K562 (cell line): ENCODE measurements at regions not wholly inside any gene's neighbourhood (a gene's known extent, or its start where the extent isn't known, plus 50 kb on each side); places are given as distances from the start of the nearest gene placed in this dataset.
A peak's percentile ranks its signal among the peaks of the same experiment; 100 is the strongest.

Source experiments
- ATAC-seq: fragments of 200-7000 bp; cut with Tn5 transposase; 3 replicates; pipeline ENCODE4 v1.9.1; 2020; ENCODE audit warnings: moderate library complexity
- BruUV-seq: library from RNA; stranded (reverse); fragments of 400-500 nt; replicated peaks from 2 replicates; lab custom pipeline; 2021; lab: Mats Ljungman, UMichigan
- CTCF ChIA-PET: fragments of 300-600 bp; formaldehyde crosslinking; extraction: SDS; loops from one replicate; lab custom pipeline; 2021; ENCODE audit warnings: low intra/inter-chr PET ratio; lab: Yijun Ruan, JAX
- POLR2A ChIA-PET: fragments of 300-600, 350-650 bp; sonication (Branson Sonifier 250); formaldehyde crosslinking; extraction: SDS; loops from one replicate; lab custom pipeline; 2021; ENCODE audit warnings: antibody characterized with exemption, inconsistent platforms; lab: Yijun Ruan, JAX
- DNase-seq, 4 experiments: peaks; one replicate each; pipeline versions ENCODE4 v3.0.0 to v3.0.0-alpha.2; 2011 to 2018; ENCODE audit warnings: low spot score in 3 of 4, mixed read lengths in 3 of 4; ENCODE audit errors: extremely low read depth in 1 of 4
- FAIRE-seq: peaks from 2 replicates; lab custom pipeline; 2011; peaks lifted over from hg19 to GRCh38; lab: Jason Lieb, UNC
- H2AFZ ChIP-seq: 2 replicates; pipeline ENCODE4 v1.6.0; 2011; ENCODE audit warnings: low read depth, low read length, control low read depth, inconsistent platforms
- H3K27ac ChIP-seq: fragments of 200-600 bp; 3 replicates; pipeline ENCODE4 v1.8.0; 2011; ENCODE audit warnings: low read depth, mild to moderate bottlenecking, control low read depth, inconsistent platforms, low read length, moderate library complexity, mixed read lengths; ENCODE audit errors: extremely low read depth
- H3K27me3 ChIP-seq, 2 experiments: fragments of 300-600 bp in 1 of 2; 2 replicates in 1 of 2; 3 replicates in 1 of 2; pipeline versions ENCODE4 v1.6.0 to v1.8.0; 2011; ENCODE audit warnings: inconsistent platforms in 2 of 2, low read length in 2 of 2, mild to moderate bottlenecking in 1 of 2, mixed read lengths in 1 of 2, moderate library complexity in 1 of 2; ENCODE audit not compliant: control insufficient read depth in 2 of 2, insufficient read depth in 2 of 2
- H3K36me3 ChIP-seq: fragments of 300-600 bp; 3 replicates; pipeline ENCODE4 v1.8.0; 2011; ENCODE audit warnings: mild to moderate bottlenecking, low read length, inconsistent platforms; ENCODE audit not compliant: control insufficient read depth, insufficient read depth
- H3K4me1 ChIP-seq, 2 experiments: fragments of 200-600 bp in 1 of 2; replicated peaks in 1 of 2; 2 replicates in 1 of 2; 3 replicates in 1 of 2; pipeline versions ENCODE4 v1.5.1 to v1.8.0; 2011; ENCODE audit warnings: inconsistent platforms in 2 of 2, low read length in 2 of 2, mild to moderate bottlenecking in 1 of 2, mixed read lengths in 1 of 2, moderate library complexity in 1 of 2; ENCODE audit not compliant: control insufficient read depth in 2 of 2, insufficient read depth in 2 of 2
- H3K4me2 ChIP-seq: 2 replicates; pipeline ENCODE4 v1.6.1; 2011; ENCODE audit warnings: low read length, control low read depth, inconsistent platforms, mixed read lengths; ENCODE audit not compliant: insufficient read depth
- H3K4me3 ChIP-seq: fragments of 200-600 bp; sonication (generic), shearing (Covaris generic); 2 replicates; pipeline ENCODE4 v1.5.1; 2016; ENCODE audit warnings: control low read depth, inconsistent platforms
- H3K79me2 ChIP-seq: fragments of 200-600 bp; 3 replicates; pipeline ENCODE4 v1.8.0; 2011; ENCODE audit warnings: low read length, inconsistent platforms; ENCODE audit not compliant: control insufficient read depth, insufficient read depth
- H3K9ac ChIP-seq, 2 experiments: 2 replicates each; pipeline versions ENCODE4 v1.6.0 to v1.6.1; 2011; ENCODE audit warnings: low read depth in 2 of 2, low read length in 2 of 2, control low read depth in 1 of 2, inconsistent platforms in 1 of 2, mild to moderate bottlenecking in 1 of 2, mixed read lengths in 1 of 2; ENCODE audit not compliant: insufficient read depth in 1 of 2
- H3K9me1 ChIP-seq: one replicate; pipeline ENCODE4 v1.6.0; 2011; ENCODE audit warnings: inconsistent platforms, mild to moderate bottlenecking, low read length, moderate library complexity; ENCODE audit not compliant: control insufficient read depth, insufficient read depth
- H3K9me3 ChIP-seq: replicated peaks from 2 replicates; pipeline ENCODE4 v1.5.1; 2011; ENCODE audit warnings: low read depth, low read length, inconsistent platforms; ENCODE audit not compliant: control insufficient read depth, insufficient read depth
- H4K20me1 ChIP-seq: replicated peaks from 2 replicates; pipeline ENCODE4 v1.6.1; 2011; ENCODE audit warnings: low read length, inconsistent platforms, mixed read lengths; ENCODE audit not compliant: control insufficient read depth, insufficient read depth
- CC2D1A ChIP-seq: fragments of 450-650 bp; IDR thresholded peaks from 2 replicates; pipeline ENCODE4 v1.6.1; 2017; ENCODE audit warnings: mild to moderate bottlenecking
- CTCFL ChIP-seq: IDR thresholded peaks from 2 replicates; pipeline ENCODE4 v1.6.1; 2011; ENCODE audit warnings: borderline replicate concordance, low read depth, mild to moderate bottlenecking, moderate library complexity, low read length; ENCODE audit not compliant: insufficient read depth, poor library complexity, severe bottlenecking
- KDM2B ChIP-seq: fragments of 250-450 bp; sonication (Bioruptor Pico); IDR thresholded peaks from 2 replicates; pipeline ENCODE4 v1.8.0; 2021; ENCODE audit warnings: mild to moderate bottlenecking, moderate library complexity
- NEUROD1 ChIP-seq: fragments of 150-350 bp; IDR thresholded peaks from 2 replicates; pipeline ENCODE4 v1.6.1; 2014; ENCODE audit warnings: borderline replicate concordance, low read length, low read depth; ENCODE audit not compliant: partially characterized antibody
- POU5F1 ChIP-seq: fragments of 150-350 bp; IDR thresholded peaks from 2 replicates; pipeline ENCODE4 v1.6.1; 2014; ENCODE audit warnings: borderline replicate concordance, low read length, low read depth, mild to moderate bottlenecking; ENCODE audit not compliant: partially characterized antibody
- RB1 ChIP-seq: fragments of 450-650 bp; IDR thresholded peaks from 2 replicates; pipeline ENCODE4 v1.6.1; 2017; ENCODE audit warnings: low read depth, mild to moderate bottlenecking
- ZNF644 ChIP-seq: fragments of 200-800 bp; sonication (Bioruptor generic); IDR thresholded peaks from 2 replicates; pipeline ENCODE4 v1.6.1; 2016; ENCODE audit warnings: low read depth, missing genetic modification characterization, missing compliant biosample characterization
- WGBS: fragments of 100-300 bp; shearing (Covaris generic); methylation state at CpG from one replicate; pipeline ENCODE4 v1.1.6; 2016; ENCODE audit warnings: low coverage, mixed read lengths; ENCODE audit not compliant: insufficient coverage; ENCODE audit errors: missing lambda C conversion rate; 5-methylcytosine and 5-hydroxymethylcytosine counted together
- in situ Hi-C: fragments of 300-500 bp; cut with MboI; formaldehyde crosslinking; loops from 4 replicates; pipeline ENCODE4 v1.15.0; 2018; ENCODE audit warnings: inconsistent platforms, mixed read lengths
- intact Hi-C: fragments of 100-400 bp; cut with micrococcal nuclease; formaldehyde crosslinking; loops from 2 replicates; pipeline ENCODE4 v1.14.2; 2022
- TF ChIP-seq, protein P1 (sequence below): fragments of 200-800 bp; sonication (Bioruptor generic); IDR thresholded peaks from 2 replicates; pipeline ENCODE4 v1.6.1; 2016; ENCODE audit warnings: missing genetic modification characterization, missing compliant biosample characterization
- TF ChIP-seq, protein P2 (sequence below): fragments of 150-350 bp; conservative IDR thresholded peaks from 2 replicates; pipeline ENCODE4 v1.6.1; 2014; ENCODE audit warnings: low read length
- TF ChIP-seq, protein P3 (sequence below): fragments of 250-450 bp; sonication (Bioruptor Pico); IDR thresholded peaks from 2 replicates; pipeline ENCODE4 v1.4.0; 2020

- FAIRE-seq (no peak), ATAC-seq (peak; percentile 83), DNase-seq (peak; percentile 12 to 62 (median 22))
- 26% methylated on average over 7 of the region's 8 CpGs for WGBS
- Histone ChIP-seq H3K79me2 (no peaks in the 10 kb centered on the region), H3K36me3 (no peaks in the 10 kb centered on the region), H4K20me1 (no peaks in the 10 kb centered on the region), H3K27ac (no peak overlapping the region), H2AFZ (peak overlapping the region; percentile 44; the same call in 1 of the 2 replicates), H3K4me2 (no peak overlapping the region), H3K9me1 (no peaks in the 10 kb centered on the region), H3K27me3 (no peaks in the 10 kb centered on the region), H3K4me1 (peaks cover under 1 to 5% of the 10 kb centered on the region in 2 experiments; a peak in 3 of 5 replicates), H3K9me3 (no peaks in the 10 kb centered on the region), H3K4me3 (no peak overlapping the region), H3K9ac (no peak overlapping the region)
- ChIA-PET CTCF (no interaction called here), POLR2A (no interaction called here)
- no TSS peak for BruUV-seq
- intact Hi-C loops (no loop called here), in situ Hi-C loops (loop anchor here (25.0 kb wide), 1 partner anchor 211 kb away; no protein-coding TSS in a partner anchor)
- TF ChIP-seq CC2D1A, result no peak
- TF ChIP-seq, protein P1, sequence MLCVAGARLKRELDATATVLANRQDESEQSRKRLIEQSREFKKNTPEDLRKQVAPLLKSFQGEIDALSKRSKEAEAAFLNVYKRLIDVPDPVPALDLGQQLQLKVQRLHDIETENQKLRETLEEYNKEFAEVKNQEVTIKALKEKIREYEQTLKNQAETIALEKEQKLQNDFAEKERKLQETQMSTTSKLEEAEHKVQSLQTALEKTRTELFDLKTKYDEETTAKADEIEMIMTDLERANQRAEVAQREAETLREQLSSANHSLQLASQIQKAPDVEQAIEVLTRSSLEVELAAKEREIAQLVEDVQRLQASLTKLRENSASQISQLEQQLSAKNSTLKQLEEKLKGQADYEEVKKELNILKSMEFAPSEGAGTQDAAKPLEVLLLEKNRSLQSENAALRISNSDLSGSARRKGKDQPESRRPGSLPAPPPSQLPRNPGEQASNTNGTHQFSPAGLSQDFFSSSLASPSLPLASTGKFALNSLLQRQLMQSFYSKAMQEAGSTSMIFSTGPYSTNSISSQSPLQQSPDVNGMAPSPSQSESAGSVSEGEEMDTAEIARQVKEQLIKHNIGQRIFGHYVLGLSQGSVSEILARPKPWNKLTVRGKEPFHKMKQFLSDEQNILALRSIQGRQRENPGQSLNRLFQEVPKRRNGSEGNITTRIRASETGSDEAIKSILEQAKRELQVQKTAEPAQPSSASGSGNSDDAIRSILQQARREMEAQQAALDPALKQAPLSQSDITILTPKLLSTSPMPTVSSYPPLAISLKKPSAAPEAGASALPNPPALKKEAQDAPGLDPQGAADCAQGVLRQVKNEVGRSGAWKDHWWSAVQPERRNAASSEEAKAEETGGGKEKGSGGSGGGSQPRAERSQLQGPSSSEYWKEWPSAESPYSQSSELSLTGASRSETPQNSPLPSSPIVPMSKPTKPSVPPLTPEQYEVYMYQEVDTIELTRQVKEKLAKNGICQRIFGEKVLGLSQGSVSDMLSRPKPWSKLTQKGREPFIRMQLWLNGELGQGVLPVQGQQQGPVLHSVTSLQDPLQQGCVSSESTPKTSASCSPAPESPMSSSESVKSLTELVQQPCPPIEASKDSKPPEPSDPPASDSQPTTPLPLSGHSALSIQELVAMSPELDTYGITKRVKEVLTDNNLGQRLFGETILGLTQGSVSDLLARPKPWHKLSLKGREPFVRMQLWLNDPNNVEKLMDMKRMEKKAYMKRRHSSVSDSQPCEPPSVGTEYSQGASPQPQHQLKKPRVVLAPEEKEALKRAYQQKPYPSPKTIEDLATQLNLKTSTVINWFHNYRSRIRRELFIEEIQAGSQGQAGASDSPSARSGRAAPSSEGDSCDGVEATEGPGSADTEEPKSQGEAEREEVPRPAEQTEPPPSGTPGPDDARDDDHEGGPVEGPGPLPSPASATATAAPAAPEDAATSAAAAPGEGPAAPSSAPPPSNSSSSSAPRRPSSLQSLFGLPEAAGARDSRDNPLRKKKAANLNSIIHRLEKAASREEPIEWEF (CRISPR knock-in tag), result no peak
- TF ChIP-seq ZNF644, result no peak
- TF ChIP-seq, protein P2, sequence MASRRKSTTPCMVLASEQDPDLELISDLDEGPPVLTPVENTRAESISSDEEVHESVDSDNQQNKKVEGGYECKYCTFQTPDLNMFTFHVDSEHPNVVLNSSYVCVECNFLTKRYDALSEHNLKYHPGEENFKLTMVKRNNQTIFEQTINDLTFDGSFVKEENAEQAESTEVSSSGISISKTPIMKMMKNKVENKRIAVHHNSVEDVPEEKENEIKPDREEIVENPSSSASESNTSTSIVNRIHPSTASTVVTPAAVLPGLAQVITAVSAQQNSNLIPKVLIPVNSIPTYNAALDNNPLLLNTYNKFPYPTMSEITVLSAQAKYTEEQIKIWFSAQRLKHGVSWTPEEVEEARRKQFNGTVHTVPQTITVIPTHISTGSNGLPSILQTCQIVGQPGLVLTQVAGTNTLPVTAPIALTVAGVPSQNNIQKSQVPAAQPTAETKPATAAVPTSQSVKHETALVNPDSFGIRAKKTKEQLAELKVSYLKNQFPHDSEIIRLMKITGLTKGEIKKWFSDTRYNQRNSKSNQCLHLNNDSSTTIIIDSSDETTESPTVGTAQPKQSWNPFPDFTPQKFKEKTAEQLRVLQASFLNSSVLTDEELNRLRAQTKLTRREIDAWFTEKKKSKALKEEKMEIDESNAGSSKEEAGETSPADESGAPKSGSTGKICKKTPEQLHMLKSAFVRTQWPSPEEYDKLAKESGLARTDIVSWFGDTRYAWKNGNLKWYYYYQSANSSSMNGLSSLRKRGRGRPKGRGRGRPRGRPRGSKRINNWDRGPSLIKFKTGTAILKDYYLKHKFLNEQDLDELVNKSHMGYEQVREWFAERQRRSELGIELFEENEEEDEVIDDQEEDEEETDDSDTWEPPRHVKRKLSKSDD, result no peak
- no peak for TF ChIP-seq RB1
- no peak for TF ChIP-seq NEUROD1
- TF ChIP-seq KDM2B (CRISPR knock-in tag), result no peak
- no peak for TF ChIP-seq POU5F1
- TF ChIP-seq, protein P3, sequence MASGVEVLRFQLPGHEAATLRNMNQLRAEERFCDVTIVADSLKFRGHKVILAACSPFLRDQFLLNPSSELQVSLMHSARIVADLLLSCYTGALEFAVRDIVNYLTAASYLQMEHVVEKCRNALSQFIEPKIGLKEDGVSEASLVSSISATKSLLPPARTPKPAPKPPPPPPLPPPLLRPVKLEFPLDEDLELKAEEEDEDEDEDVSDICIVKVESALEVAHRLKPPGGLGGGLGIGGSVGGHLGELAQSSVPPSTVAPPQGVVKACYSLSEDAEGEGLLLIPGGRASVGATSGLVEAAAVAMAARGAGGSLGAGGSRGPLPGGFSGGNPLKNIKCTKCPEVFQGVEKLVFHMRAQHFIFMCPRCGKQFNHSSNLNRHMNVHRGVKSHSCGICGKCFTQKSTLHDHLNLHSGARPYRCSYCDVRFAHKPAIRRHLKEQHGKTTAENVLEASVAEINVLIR, result no peak
- peak; percentile 32 for TF ChIP-seq CTCFL
Observed at GRCh38 chrX:115898382-115899001, 272.1 kb upstream of the AGTR2 start.
